ENCODE measurements at regions not wholly inside any gene's neighbourhood (a gene's known extent, or its start where the extent isn't known, plus 50 kb on each side); places are given as distances from the start of the nearest gene placed in this dataset.

DNA sequence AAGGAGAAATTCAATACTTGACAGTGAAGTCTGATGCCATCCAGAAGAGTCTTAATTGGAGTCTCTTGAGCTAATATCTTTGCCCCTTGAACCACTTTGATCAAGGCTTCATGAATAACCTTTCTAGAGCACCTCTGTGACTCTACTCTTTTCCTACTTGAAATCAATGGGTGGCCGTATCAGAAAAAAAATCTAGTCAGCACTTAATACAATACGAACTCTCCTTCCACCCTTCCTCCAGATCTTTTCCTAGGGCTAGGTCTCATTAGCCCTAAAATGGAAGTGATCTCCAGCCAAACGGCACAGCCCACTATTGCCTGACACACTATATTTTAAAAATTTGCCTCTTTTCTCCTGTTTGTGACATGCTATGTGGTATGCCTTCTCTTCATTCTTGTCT, 129.6 kb upstream of the TLL1 start:
- H3K27me3 ChIP-seq (ENCODE audit: control insufficient read depth in 4 of 4, insufficient read depth in 4 of 4, low read length in 3 of 4) = no peaks in the 10 kb centered on the region
- H3K4me1 ChIP-seq (ENCODE audit: control insufficient read depth in 4 of 4, insufficient read depth in 4 of 4, low read length in 3 of 4) = no peaks in the 10 kb centered on the region
- H3K9me3 ChIP-seq (ENCODE audit: control insufficient read depth in 4 of 4, low read length in 3 of 4) = no peaks in the 10 kb centered on the region
- no peak for TF ChIP-seq RAD21 (IDR thresholded peaks at IDR 0.05)
- no peak for TF ChIP-seq MAX (IDR thresholded peaks at IDR 0.05)
- no peak for TF ChIP-seq RXRA (IDR thresholded peaks at IDR 0.05)
- TF ChIP-seq, protein P1, sequence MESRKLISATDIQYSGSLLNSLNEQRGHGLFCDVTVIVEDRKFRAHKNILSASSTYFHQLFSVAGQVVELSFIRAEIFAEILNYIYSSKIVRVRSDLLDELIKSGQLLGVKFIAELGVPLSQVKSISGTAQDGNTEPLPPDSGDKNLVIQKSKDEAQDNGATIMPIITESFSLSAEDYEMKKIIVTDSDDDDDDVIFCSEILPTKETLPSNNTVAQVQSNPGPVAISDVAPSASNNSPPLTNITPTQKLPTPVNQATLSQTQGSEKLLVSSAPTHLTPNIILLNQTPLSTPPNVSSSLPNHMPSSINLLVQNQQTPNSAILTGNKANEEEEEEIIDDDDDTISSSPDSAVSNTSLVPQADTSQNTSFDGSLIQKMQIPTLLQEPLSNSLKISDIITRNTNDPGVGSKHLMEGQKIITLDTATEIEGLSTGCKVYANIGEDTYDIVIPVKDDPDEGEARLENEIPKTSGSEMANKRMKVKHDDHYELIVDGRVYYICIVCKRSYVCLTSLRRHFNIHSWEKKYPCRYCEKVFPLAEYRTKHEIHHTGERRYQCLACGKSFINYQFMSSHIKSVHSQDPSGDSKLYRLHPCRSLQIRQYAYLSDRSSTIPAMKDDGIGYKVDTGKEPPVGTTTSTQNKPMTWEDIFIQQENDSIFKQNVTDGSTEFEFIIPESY (IDR thresholded peaks at IDR 0.05) = no peak
- no peak overlapping the region for H3K27ac ChIP-seq (ENCODE audit: low read depth in 1 of 2, low read length in 2 of 2)
- no peaks in the 10 kb centered on the region for H3K36me3 ChIP-seq (ENCODE audit: control insufficient read depth in 4 of 4, insufficient read depth in 3 of 4, low read depth in 1 of 4, low read length in 3 of 4)
- WGBS = 94% methylated on average over 3 of the region's 3 CpGs
- H3K4me3 ChIP-seq (ENCODE audit: low read depth in 1 of 3, low read length in 3 of 3) = no peak overlapping the region
- H3K9ac ChIP-seq (ENCODE audit: low read depth in 1 of 2, low read length in 2 of 2) = no peak overlapping the region
- no peak for DNase-seq (ENCODE audit: low spot score)

- Histone ChIP-seq H3K4me1 (ENCODE audit: control insufficient read depth in 4 of 4, insufficient read depth in 4 of 4, low read length in 3 of 4) (no peaks in the 10 kb centered on the region), H3K27me3 (ENCODE audit: control insufficient read depth in 4 of 4, insufficient read depth in 4 of 4, low read length in 3 of 4) (no peaks in the 10 kb centered on the region), H3K27ac (ENCODE audit: low read depth in 1 of 2, low read length in 2 of 2) (no peak overlapping the region), H3K9me3 (ENCODE audit: control insufficient read depth in 4 of 4, low read length in 3 of 4) (no peaks in the 10 kb centered on the region), H3K4me3 (ENCODE audit: low read depth in 1 of 3, low read length in 3 of 3) (no peak overlapping the region), H3K9ac (ENCODE audit: low read depth in 1 of 2, low read length in 2 of 2) (no peak overlapping the region), H3K36me3 (ENCODE audit: control insufficient read depth in 4 of 4, insufficient read depth in 3 of 4, low read depth in 1 of 4, low read length in 3 of 4) (no peaks in the 10 kb centered on the region)
- no peak for TF ChIP-seq HNF4A (conservative IDR thresholded peaks at IDR 0.05)
- no peak for TF ChIP-seq CTCF (IDR thresholded peaks at IDR 0.05; ENCODE audit: low read depth, low read length, missing input control)
- no peak for TF ChIP-seq FOXA2 (IDR thresholded peaks at IDR 0.05)
- no peak for TF ChIP-seq MAX (IDR thresholded peaks at IDR 0.05)
- TF ChIP-seq TAF1 (conservative IDR thresholded peaks at IDR 0.05) = no peak
- no peak for TF ChIP-seq REST (IDR thresholded peaks at IDR 0.05)
- TF ChIP-seq, protein P1 (IDR thresholded peaks at IDR 0.05) = no peak
- TF ChIP-seq NR2F2 (IDR thresholded peaks at IDR 0.05) = no peak
- 93% methylated on average over 1 of the region's 1 CpG for WGBS
- no peak for DNase-seq (ENCODE audit: low spot score)
Observed at GRCh38 chr4:165744370-165744769, 128.7 kb upstream of the TLL1 start.
